Activated naive CD4-positive, alpha-beta T cell treated with anti-CD3 and anti-CD28 coated beads, Interleukin-2, amount 50 U/mL, for 24 hours (primary cell): ENCODE measurements at regions not wholly inside any gene's neighbourhood (a gene's known extent, or its start where the extent isn't known, plus 50 kb on each side); places are given as distances from the start of the nearest gene placed in this dataset.

Experiments used
- H3K27ac Mint-ChIP-seq: one replicate; pipeline ENCODE4 v1.8.0; 2021; ENCODE audit warnings: mild to moderate bottlenecking, mixed read lengths
- H3K27me3 Mint-ChIP-seq: one replicate; pipeline ENCODE4 v1.8.0; 2021; ENCODE audit warnings: mixed read lengths
- H3K36me3 Mint-ChIP-seq: one replicate; pipeline ENCODE4 v1.8.0; 2021; ENCODE audit warnings: mixed read lengths
- H3K4me1 Mint-ChIP-seq: one replicate; pipeline ENCODE4 v1.8.0; 2021; ENCODE audit warnings: mixed read lengths
- H3K4me3 Mint-ChIP-seq: one replicate; pipeline ENCODE4 v1.8.0; 2021; ENCODE audit warnings: mild to moderate bottlenecking, mixed read lengths
- H3K9me3 Mint-ChIP-seq: one replicate; pipeline ENCODE4 v1.8.0; 2021; ENCODE audit warnings: mixed read lengths

DNA sequence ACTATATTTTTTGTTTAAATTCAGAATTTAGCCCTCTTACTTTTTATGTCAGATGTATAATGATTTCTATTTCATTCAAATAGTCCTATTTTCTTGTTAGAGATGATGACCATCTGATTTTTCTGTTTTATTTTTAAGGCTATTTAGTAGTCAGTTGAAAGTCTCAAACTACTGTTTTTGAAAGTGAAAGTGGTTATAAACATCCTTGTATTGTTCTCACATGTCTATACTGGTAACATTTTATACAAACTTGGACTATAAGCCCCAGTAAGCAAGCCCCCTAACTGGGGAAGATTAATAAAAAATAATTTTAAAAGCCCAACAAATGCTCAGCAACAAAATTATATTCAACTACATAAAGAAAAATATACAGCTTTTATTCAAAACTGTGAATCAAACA is 271.3 kb upstream of the RGS18 start:
- H3K27ac Mint-ChIP-seq = no peak overlapping the region
- no peaks in the 10 kb centered on the region for H3K4me1 Mint-ChIP-seq
- no peaks in the 10 kb centered on the region for H3K36me3 Mint-ChIP-seq
- H3K9me3 Mint-ChIP-seq = no peaks in the 10 kb centered on the region
- H3K4me3 Mint-ChIP-seq = no peak overlapping the region
- H3K27me3 Mint-ChIP-seq = no peaks in the 10 kb centered on the region

DNA sequence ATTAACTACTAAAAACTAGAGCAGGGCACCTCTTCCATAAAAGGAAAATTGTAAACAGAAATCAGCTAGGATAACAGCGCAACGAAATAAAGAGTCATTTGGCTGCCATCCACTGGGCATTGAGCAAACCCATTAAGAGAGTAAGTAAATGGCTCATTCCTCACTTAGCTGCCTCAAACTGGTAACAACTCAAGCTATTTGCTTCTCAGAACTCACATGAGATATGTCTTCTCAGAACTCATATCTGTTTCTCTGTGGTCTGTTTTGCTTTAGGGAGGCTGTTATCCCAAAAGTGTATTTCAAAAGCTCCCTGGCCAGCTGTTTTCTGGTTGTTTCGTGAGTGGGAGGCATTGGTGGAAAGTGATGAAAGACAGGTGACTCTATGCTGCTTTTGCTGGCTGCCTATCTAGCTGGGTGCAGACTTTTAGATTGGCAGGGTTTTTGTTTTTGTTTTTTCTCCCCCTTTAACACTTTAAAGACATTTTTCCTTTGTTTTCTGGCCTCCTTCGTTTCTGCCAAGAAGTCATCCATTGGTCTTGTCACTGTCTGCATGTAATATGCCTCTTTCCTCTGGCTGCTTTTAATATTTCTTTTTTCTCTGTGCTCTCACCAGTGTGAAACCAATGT is 269.2 kb upstream of the RGS18 start:
- no peaks in the 10 kb centered on the region for H3K36me3 Mint-ChIP-seq
- no peaks in the 10 kb centered on the region for H3K4me1 Mint-ChIP-seq
- H3K4me3 Mint-ChIP-seq = no peak overlapping the region
- no peak overlapping the region for H3K27ac Mint-ChIP-seq
- no peaks in the 10 kb centered on the region for H3K27me3 Mint-ChIP-seq
- no peaks in the 10 kb centered on the region for H3K9me3 Mint-ChIP-seq

DNA sequence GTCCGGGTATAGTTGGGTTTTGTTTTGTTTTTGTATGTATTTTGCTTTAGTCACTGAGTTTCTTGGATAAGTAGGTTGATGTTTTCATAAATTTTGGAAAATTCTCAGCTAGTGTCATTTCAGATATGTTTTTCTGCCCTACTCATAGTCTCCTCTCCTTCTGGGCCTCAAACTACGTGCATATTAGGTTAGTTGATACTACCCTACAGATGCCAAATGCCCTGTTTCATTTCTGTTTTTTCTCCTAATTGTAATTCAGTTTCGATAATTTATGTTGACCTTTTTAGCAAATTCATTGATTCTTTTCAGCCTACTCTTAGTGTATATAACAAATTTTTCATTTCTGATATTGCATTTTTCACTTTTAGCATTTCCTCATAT is 268.6 kb upstream of the RGS18 start:
- H3K9me3 Mint-ChIP-seq = no peaks in the 10 kb centered on the region
- no peaks in the 10 kb centered on the region for H3K27me3 Mint-ChIP-seq
- no peak overlapping the region for H3K27ac Mint-ChIP-seq
- no peaks in the 10 kb centered on the region for H3K4me1 Mint-ChIP-seq
- no peaks in the 10 kb centered on the region for H3K36me3 Mint-ChIP-seq
- H3K4me3 Mint-ChIP-seq = no peak overlapping the region

DNA sequence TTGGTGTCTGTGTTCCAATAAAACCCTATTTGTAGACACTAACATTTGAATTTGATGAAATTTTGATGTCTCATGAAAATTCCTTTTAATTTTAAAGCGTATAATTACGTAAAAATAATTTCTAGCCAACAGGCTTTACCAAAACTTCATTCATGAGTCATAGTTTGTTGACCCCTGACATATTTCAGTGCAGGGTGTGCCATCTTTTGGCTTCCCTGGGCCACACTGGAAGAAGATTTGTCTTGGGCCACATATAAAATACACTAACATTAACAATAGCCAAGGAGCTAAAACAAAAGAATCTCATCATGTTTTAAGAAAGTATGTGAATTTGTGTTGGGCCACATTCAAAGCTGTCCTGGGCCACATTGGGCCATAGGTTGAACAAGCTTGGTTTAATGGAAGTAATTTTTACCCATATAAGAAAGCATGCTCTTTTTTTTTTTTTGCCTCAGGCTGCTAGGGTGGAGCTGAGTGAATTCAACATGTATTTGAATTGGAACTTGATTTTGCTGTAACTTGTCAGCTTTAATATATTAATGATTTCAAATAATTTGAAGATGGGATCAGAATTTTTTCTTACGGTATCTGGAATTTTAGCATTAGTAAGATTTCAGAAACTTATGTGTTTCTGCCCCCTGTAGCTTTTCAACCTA is 267.7 kb upstream of the RGS18 start:
- Mint-ChIP-seq H3K9me3 (no peaks in the 10 kb centered on the region), H3K36me3 (no peaks in the 10 kb centered on the region), H3K27ac (no peak overlapping the region), H3K4me1 (no peaks in the 10 kb centered on the region), H3K27me3 (no peaks in the 10 kb centered on the region), H3K4me3 (no peak overlapping the region)

DNA sequence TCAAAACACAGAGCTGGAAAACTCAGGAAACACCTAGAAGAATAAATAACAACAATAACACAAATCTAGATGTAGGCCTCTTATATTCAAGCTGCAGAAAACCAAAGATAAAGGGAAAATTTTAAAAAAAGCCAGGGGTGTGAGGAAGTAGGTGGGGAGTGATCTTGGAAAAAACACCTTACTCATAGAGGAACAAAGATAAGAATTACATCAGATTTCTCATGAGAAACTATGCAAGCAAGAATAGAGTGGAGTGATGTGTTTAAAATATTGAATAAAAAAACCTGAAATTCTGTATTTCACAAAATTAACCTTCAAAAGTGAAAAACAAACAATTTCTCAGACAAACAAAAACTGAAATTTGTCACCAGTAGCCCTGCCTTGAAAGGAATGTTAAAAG is 265.5 kb upstream of the RGS18 start:
- Mint-ChIP-seq H3K27me3 (no peaks in the 10 kb centered on the region), H3K4me1 (no peaks in the 10 kb centered on the region), H3K9me3 (no peaks in the 10 kb centered on the region), H3K36me3 (no peaks in the 10 kb centered on the region), H3K4me3 (no peak overlapping the region), H3K27ac (no peak overlapping the region)

DNA sequence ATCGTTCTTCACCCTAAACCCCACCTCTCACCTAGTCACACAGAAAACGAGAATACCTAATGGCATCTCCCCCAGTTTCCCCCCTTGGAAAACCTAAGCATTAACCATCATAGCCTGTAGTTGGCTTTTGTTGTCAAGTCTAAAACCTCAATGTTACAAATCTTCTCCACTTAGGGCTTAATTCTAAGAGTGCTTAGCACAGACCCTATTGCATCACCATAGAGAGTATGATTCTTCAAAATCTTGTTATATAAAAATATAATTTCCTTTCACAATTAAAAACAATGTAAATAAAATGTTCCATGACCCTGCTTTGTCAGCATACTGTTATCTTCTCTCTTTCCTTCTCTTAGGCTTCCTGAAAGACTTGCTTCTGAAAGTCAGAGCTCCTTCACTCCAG is 263.2 kb upstream of the RGS18 start:
- no peaks in the 10 kb centered on the region for H3K27me3 Mint-ChIP-seq
- H3K4me1 Mint-ChIP-seq = no peaks in the 10 kb centered on the region
- no peaks in the 10 kb centered on the region for H3K36me3 Mint-ChIP-seq
- no peak overlapping the region for H3K4me3 Mint-ChIP-seq
- H3K27ac Mint-ChIP-seq = no peak overlapping the region
- H3K9me3 Mint-ChIP-seq = peaks cover 6% of the 10 kb centered on the region

DNA sequence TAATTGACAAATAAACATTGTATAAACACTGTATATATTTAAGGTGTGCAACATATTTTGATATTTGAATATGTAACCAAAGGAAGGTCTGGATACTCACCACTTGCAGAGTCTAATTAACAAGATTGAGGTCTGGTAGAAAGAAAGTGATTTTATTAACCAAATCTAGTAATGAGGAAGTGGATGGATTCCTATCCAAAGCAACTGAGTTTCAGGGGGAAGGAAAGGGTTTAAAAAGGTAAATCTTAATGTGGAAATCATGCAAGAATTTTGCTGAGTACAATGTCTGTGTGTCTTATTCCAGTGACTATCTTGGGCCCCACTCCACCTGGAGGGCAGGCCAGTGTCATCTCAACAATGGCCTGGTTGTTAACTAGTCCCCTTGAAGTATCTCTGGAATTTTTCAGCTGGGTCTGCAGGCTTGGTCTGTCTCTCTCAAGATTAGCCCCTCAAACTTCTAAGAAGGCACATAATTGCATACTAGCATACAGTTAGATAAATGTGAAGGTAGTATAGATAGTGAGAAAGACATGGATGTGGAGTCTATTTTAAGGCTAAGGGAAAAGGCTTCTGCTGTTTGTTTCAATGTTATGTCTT is 262.7 kb upstream of the RGS18 start:
- no peak overlapping the region for H3K4me3 Mint-ChIP-seq
- H3K27me3 Mint-ChIP-seq = no peaks in the 10 kb centered on the region
- no peaks in the 10 kb centered on the region for H3K4me1 Mint-ChIP-seq
- no peaks in the 10 kb centered on the region for H3K36me3 Mint-ChIP-seq
- H3K9me3 Mint-ChIP-seq = peaks cover 6% of the 10 kb centered on the region
- no peak overlapping the region for H3K27ac Mint-ChIP-seq

DNA sequence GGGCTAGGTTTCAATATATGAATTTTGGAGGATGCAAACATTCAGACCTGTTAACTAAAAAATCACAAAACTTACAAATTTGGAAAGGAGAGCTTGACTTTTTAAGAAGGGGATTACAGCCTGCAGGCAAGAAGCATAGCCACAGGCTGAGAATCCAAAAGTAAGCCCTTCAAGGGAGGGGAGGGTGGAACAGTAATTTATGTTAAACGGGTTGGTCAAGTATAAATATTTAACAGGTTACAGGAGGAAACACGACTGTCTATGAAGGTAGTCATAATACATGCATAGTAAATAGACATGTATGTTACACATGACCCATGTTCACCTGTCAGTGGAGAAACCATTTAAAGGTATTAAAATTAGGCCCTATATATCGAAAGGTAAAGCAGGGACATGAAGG is 261.1 kb upstream of the RGS18 start:
- Mint-ChIP-seq H3K27me3 (no peaks in the 10 kb centered on the region), H3K4me1 (no peaks in the 10 kb centered on the region), H3K4me3 (no peak overlapping the region), H3K9me3 (peaks cover 6% of the 10 kb centered on the region), H3K36me3 (no peaks in the 10 kb centered on the region), H3K27ac (no peak overlapping the region)

DNA sequence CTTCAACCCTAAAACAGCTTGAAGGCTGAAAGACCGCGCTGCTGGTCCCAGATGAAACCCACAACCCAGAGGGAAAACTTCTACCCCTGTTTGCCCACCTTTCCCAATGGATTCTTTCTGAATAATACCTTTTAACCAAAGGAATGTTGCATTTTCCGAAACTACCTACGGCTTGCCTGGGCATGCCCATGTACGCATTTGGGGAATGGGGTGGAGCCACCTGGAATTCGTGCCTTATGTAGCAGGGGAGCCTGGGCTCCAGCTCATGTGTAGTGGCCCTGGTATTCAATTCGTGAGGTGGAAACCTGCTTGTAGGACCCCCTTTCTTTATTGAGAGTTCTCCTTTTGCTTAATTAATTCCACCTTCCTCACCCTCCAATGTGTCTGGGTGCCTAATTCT is 256.6 kb upstream of the RGS18 start:
- Mint-ChIP-seq H3K4me3 (no peak overlapping the region), H3K4me1 (no peaks in the 10 kb centered on the region), H3K9me3 (peaks cover 6% of the 10 kb centered on the region), H3K27me3 (no peaks in the 10 kb centered on the region), H3K36me3 (no peaks in the 10 kb centered on the region), H3K27ac (no peak overlapping the region)

DNA sequence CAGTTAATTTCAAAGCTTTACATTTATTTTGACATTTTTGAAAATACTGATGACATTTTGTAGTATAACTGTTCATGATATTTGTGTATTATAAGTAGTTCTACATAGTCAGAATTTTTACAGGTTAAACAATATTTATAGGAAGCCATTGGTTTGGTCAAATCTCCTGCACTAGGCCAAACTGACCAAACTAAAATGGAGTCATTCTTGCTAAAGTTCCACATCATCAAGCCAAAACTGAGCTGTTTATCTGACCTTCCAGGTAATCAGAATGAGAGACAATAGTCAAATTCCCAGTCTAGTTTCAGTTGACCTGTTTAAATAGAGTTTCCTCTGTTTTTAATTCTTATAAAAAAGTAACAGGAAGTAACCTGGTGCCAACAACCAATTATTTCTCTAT is 253.3 kb upstream of the RGS18 start:
- Mint-ChIP-seq H3K9me3 (peaks cover 7% of the 10 kb centered on the region), H3K36me3 (no peaks in the 10 kb centered on the region), H3K27ac (no peak overlapping the region), H3K4me3 (no peak overlapping the region), H3K27me3 (no peaks in the 10 kb centered on the region), H3K4me1 (no peaks in the 10 kb centered on the region)

DNA sequence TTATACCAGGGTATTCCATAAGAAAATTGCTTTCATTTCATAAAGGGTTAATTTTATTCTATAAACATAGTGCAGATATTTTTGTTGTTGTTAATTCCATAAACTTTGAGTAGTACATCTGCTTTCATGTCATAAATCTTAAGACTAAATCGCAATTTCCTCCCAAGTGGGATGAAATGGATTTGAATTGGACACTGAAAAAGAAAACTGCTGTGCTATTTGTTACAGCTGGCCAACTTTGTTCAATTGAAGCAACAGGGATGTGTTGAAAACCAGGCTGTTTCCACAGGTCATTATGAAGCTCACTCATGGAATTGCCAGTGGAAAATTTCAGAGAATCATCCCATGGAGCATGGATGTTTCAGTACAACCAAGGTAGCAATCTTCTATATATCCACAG is 252.5 kb upstream of the RGS18 start:
- H3K9me3 Mint-ChIP-seq = peaks cover 7% of the 10 kb centered on the region
- H3K4me1 Mint-ChIP-seq = no peaks in the 10 kb centered on the region
- no peaks in the 10 kb centered on the region for H3K27me3 Mint-ChIP-seq
- no peak overlapping the region for H3K4me3 Mint-ChIP-seq
- no peaks in the 10 kb centered on the region for H3K36me3 Mint-ChIP-seq
- H3K27ac Mint-ChIP-seq = no peak overlapping the region

DNA sequence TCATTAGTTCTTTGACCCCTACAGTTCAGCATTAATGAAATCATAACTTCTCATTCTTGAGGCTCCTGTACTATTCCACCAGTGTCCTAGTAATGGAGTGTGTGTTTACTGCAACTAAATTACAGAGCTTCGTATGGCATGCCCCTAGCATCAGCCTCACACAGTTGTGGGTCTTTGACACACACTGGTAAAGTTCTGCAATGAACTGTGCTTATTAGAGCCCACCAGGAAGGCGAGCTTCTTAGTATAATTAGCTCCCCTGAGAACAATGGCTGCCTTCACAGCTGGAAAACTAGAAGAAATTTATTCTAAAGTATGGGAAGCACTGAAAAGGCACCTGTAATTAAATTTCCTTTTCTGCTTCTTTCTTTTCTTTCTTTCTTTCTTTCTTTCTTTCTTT is 251.1 kb upstream of the RGS18 start:
- Mint-ChIP-seq H3K4me3 (no peak overlapping the region), H3K27me3 (no peaks in the 10 kb centered on the region), H3K4me1 (no peaks in the 10 kb centered on the region), H3K9me3 (peaks cover 7% of the 10 kb centered on the region), H3K36me3 (no peaks in the 10 kb centered on the region), H3K27ac (no peak overlapping the region)

DNA sequence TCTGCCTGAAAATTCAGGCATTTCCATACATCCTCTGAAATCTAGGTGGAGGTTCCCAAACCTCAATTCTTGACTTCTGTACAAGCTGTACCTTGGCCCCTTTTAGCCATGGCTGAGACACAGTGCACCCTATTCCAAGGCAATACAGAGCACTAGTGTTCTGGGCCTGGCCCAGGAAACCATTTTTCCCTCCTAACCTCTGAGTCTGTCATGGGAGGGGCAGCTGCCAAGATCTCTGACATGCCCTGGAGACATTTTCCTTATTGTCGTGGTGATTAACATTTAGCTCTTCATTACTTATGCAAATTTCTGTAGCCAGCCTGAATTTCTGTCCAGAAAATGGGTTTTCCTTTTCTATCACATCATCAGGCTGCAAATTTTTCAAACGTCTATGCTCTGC is 248.0 kb upstream of the RGS18 start:
- Mint-ChIP-seq H3K36me3 (no peaks in the 10 kb centered on the region), H3K4me1 (no peaks in the 10 kb centered on the region), H3K9me3 (peaks cover 7% of the 10 kb centered on the region), H3K27ac (no peak overlapping the region), H3K27me3 (no peaks in the 10 kb centered on the region), H3K4me3 (no peak overlapping the region)

DNA sequence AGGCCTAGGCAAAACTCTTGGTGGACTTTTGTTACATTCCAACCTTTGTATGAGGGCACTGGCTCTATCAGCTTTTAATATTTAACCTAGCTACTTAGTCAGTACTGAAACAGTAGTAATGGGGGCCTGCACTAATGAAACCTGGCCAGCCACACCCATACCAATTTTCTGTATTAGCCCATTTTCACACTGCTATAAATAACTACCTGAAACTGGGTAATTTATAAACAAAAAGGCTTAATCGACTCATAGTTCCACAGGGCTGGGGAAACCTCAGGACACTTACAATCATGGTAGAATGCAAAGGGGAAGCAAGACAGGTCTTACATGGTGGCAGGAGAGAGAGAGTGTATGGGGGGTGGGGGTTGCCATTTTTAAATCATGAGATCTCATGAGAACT is 245.7 kb upstream of the RGS18 start:
- H3K36me3 Mint-ChIP-seq = no peaks in the 10 kb centered on the region
- no peak overlapping the region for H3K4me3 Mint-ChIP-seq
- peaks cover 6% of the 10 kb centered on the region for H3K9me3 Mint-ChIP-seq
- H3K27me3 Mint-ChIP-seq = no peaks in the 10 kb centered on the region
- no peak overlapping the region for H3K27ac Mint-ChIP-seq
- H3K4me1 Mint-ChIP-seq = no peaks in the 10 kb centered on the region

DNA sequence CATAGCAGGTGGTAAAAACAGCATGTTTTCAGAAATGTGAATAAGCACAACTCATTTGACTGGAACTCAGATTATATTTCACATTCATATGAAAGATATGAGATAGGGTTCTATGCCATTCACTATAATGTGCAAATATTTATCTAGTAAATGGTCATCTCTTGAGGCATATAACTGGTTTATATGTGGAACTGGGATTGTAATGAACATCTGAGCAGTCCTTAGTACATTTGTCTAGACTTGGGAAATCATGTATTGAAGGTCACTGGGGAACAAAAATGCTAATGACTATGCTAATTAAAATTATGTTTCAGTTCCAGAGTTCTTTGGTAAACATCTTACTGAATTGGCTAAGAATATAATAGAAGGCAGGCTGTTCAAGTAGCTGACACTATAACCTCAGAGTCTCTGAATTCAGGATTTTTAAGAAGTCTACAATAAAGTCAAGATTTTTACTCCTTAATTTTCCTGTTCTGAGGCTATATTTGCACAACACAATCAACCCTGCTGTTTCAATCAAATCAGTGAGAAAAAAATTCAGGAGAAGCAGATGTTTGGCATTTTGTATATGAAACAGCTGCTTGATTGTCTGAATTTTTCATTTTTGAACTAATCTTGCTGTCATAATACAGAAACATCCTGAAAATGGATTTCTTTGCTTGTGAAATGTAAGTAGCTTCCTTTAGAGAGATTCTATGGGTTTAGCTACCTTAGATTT is 244.8 kb upstream of the RGS18 start:
- Mint-ChIP-seq H3K9me3 (no peaks in the 10 kb centered on the region), H3K27ac (no peak overlapping the region), H3K4me1 (no peaks in the 10 kb centered on the region), H3K4me3 (no peak overlapping the region), H3K36me3 (no peaks in the 10 kb centered on the region), H3K27me3 (no peaks in the 10 kb centered on the region)

DNA sequence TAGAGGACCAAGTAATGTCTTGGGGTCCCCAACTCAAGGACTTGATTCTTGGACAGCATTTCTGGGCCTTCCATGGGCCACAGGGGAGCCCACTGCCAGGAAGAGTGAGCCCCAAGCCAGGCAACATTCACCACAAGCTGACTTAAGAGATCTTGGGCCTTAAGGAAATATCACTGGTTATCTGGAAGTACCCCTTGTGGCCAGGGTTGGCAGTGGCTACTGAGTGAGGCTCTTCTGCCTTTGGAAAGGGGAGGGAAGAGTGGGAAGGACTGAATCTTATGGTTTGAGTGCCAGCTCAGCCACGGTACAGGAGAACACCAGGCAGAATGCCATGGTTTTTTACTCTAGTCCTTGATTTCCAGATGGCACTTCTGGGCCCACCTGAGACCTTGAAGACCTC is 228.9 kb upstream of the RGS18 start:
- peaks cover 15% of the 10 kb centered on the region for H3K9me3 Mint-ChIP-seq
- no peak overlapping the region for H3K27ac Mint-ChIP-seq

More for the DNA sequence above, 228.9 kb upstream of the RGS18 start:
- H3K4me1 Mint-ChIP-seq = no peaks in the 10 kb centered on the region
- H3K27me3 Mint-ChIP-seq = no peaks in the 10 kb centered on the region
- H3K36me3 Mint-ChIP-seq = no peaks in the 10 kb centered on the region
- H3K4me3 Mint-ChIP-seq = no peak overlapping the region
